GM12878 (cell line): ENCODE measurements at regions not wholly inside any gene's neighbourhood (a gene's known extent, or its start where the extent isn't known, plus 50 kb on each side); places are given as distances from the start of the nearest gene placed in this dataset.

Source experiments
- ATAC-seq: fragments of 200-7000 bp; cut with Tn5 transposase; 3 replicates; pipeline ENCODE4 v1.9.1; 2020; ENCODE audit warnings: mild to moderate bottlenecking, moderate library complexity
- BruUV-seq: library from RNA; stranded (reverse); fragments of 400-500 nt; replicated peaks from 2 replicates; lab custom pipeline; 2021; lab: Mats Ljungman, UMichigan
- CTCF ChIA-PET: fragments of 300-600 bp; sonication (Branson Sonifier 250); formaldehyde crosslinking; extraction: SDS; loops from one replicate; lab custom pipeline; 2021; ENCODE audit warnings: inconsistent platforms; lab: Yijun Ruan, JAX
- POLR2A ChIA-PET: fragments of 350-600 bp; formaldehyde crosslinking; extraction: SDS; loops from one replicate; lab custom pipeline; 2021; ENCODE audit warnings: inconsistent platforms; lab: Charles Lee
- RAD21 ChIA-PET: fragments of 300-600 bp; sonication (Branson Sonifier 250); formaldehyde crosslinking; loops from one replicate; lab custom pipeline; 2023; ENCODE audit warnings: antibody characterized with exemption; ENCODE audit not compliant: unreplicated experiment; lab: Charles Lee
- SMC1A ChIA-PET: fragments of 300-600 bp; sonication (Branson Sonifier 250); formaldehyde crosslinking; loops from one replicate; lab custom pipeline; 2023; ENCODE audit not compliant: unreplicated experiment, uncharacterized antibody; lab: Charles Lee
- DNase-seq: peaks from one replicate; pipeline ENCODE4 v3.0.0-alpha.2; 2011; ENCODE audit warnings: low read depth, low spot score
- FAIRE-seq: peaks from 3 replicates; lab custom pipeline; 2011; peaks lifted over from hg19 to GRCh38; lab: Jason Lieb, UNC
- H2AFZ ChIP-seq: 2 replicates; pipeline ENCODE4 v1.6.0; 2011; ENCODE audit warnings: low read depth, low read length, control low read depth; ENCODE audit not compliant: control insufficient read depth
- H3K27ac ChIP-seq: 2 replicates; pipeline ENCODE4 v1.5.1; 2011; ENCODE audit warnings: control low read depth; ENCODE audit not compliant: control insufficient read depth, insufficient read depth
- H3K27me3 ChIP-seq, 2 experiments: replicated peaks in 1 of 2; 2 replicates each; pipeline versions ENCODE4 v1.6.0 to v1.6.1; 2011; ENCODE audit warnings: low read length in 1 of 2; ENCODE audit not compliant: control insufficient read depth in 2 of 2, insufficient read depth in 2 of 2
- H3K36me3 ChIP-seq, 2 experiments: 2 replicates each; pipeline ENCODE4 v1.5.1; 2011; ENCODE audit warnings: low read length in 1 of 2; ENCODE audit not compliant: control insufficient read depth in 2 of 2, insufficient read depth in 2 of 2
- H3K4me1 ChIP-seq: 2 replicates; pipeline ENCODE4 v1.6.1; 2011; ENCODE audit warnings: mild to moderate bottlenecking, low read length, moderate library complexity, mixed read lengths; ENCODE audit not compliant: control insufficient read depth, insufficient read depth
- H3K4me2 ChIP-seq: 2 replicates; pipeline ENCODE4 v1.6.0; 2011; ENCODE audit warnings: control low read depth; ENCODE audit not compliant: control insufficient read depth, insufficient read depth
- H3K4me3 ChIP-seq: fragments of 200-600 bp; sonication (generic); 2 replicates; pipeline ENCODE4 v1.5.1; 2016
- H3K79me2 ChIP-seq: 2 replicates; pipeline ENCODE4 v1.6.0; 2011; ENCODE audit warnings: low read length; ENCODE audit not compliant: control insufficient read depth, insufficient read depth
- H3K9ac ChIP-seq: 2 replicates; pipeline ENCODE4 v1.8.0; 2011; ENCODE audit warnings: low read length, control low read depth, mixed read lengths; ENCODE audit not compliant: control insufficient read depth, insufficient read depth
- H3K9me3 ChIP-seq: replicated peaks from 3 replicates; pipeline ENCODE4 v1.5.1; 2011; ENCODE audit warnings: mild to moderate bottlenecking, low read length; ENCODE audit not compliant: control insufficient read depth, insufficient read depth
- H4K20me1 ChIP-seq: 2 replicates; pipeline ENCODE4 v1.6.0; 2011; ENCODE audit not compliant: control insufficient read depth, insufficient read depth
- BHLHE40 ChIP-seq, 2 experiments: fragments of 450-650 bp in 1 of 2; IDR thresholded peaks; 2 replicates each; pipeline ENCODE4 v1.6.1; 2011 to 2017; ENCODE audit warnings: low read depth in 2 of 2, borderline replicate concordance in 1 of 2, improper control_type of control experiment in 1 of 2, low read length in 1 of 2, mild to moderate bottlenecking in 1 of 2
- DPF2 ChIP-seq: fragments of 450-650 bp; IDR thresholded peaks from 2 replicates; pipeline ENCODE4 v1.6.1; 2017; ENCODE audit warnings: mild to moderate bottlenecking
- EED ChIP-seq: sonication (generic); IDR thresholded peaks from 2 replicates; pipeline ENCODE4 v1.6.1; 2016; ENCODE audit warnings: antibody characterized with exemption, low read depth
- GABPA ChIP-seq: IDR thresholded peaks from 2 replicates; pipeline ENCODE4 v1.6.1; 2014; ENCODE audit warnings: antibody characterized with exemption, low read depth, mild to moderate bottlenecking, inconsistent platforms
- MEF2B ChIP-seq: fragments of 450-650 bp; IDR thresholded peaks from 2 replicates; pipeline ENCODE4 v1.6.1; 2018; ENCODE audit warnings: mild to moderate bottlenecking, moderate library complexity; ENCODE audit not compliant: partially characterized antibody, poor library complexity, severe bottlenecking
- SMARCA5 ChIP-seq: fragments of 450-650 bp; IDR thresholded peaks from 2 replicates; pipeline ENCODE4 v1.6.1; 2017; ENCODE audit warnings: mild to moderate bottlenecking
- ZNF274 ChIP-seq: IDR thresholded peaks from one replicate; pipeline ENCODE4 v1.8.0; 2011; ENCODE audit not compliant: insufficient read length, insufficient read depth
- ZNF622 ChIP-seq: fragments of 450-650 bp; IDR thresholded peaks from 2 replicates; pipeline ENCODE4 v1.6.1; 2017; ENCODE audit warnings: mild to moderate bottlenecking, inconsistent platforms
- WGBS: methylation state at CpG from one replicate; pipeline ENCODE4 v1.1.6; 2016; ENCODE audit warnings: low lambda C conversion rate; ENCODE audit not compliant: insufficient replicate concordance, insufficient coverage; ENCODE audit errors: missing lambda C conversion rate; 5-methylcytosine and 5-hydroxymethylcytosine counted together
- in situ Hi-C: fragments of 300-500 bp; cut with MboI; formaldehyde crosslinking; loops from 9 replicates; pipeline ENCODE4 v1.14.3; 2018; ENCODE audit warnings: mixed read lengths
- intact Hi-C: fragments of 100-400 bp; cut with micrococcal nuclease; formaldehyde crosslinking; loops from one replicate; pipeline ENCODE4 v1.14.2; 2022; ENCODE audit not compliant: unreplicated experiment
- TF ChIP-seq, protein P1 (sequence below), 3 experiments: IDR thresholded peaks in 2 of 3; conservative IDR thresholded peaks in 1 of 3; 2 replicates each; pipeline ENCODE4 v1.5.1; 2011; ENCODE audit warnings: low read depth in 3 of 3, low read length in 3 of 3, mild to moderate bottlenecking in 3 of 3, control low read depth in 2 of 3, moderate library complexity in 2 of 3, inconsistent platforms in 1 of 3, mixed read lengths in 1 of 3; ENCODE audit not compliant: control insufficient read depth in 2 of 3, insufficient read depth in 1 of 3; ENCODE audit errors: extremely low read depth in 1 of 3

DNA sequence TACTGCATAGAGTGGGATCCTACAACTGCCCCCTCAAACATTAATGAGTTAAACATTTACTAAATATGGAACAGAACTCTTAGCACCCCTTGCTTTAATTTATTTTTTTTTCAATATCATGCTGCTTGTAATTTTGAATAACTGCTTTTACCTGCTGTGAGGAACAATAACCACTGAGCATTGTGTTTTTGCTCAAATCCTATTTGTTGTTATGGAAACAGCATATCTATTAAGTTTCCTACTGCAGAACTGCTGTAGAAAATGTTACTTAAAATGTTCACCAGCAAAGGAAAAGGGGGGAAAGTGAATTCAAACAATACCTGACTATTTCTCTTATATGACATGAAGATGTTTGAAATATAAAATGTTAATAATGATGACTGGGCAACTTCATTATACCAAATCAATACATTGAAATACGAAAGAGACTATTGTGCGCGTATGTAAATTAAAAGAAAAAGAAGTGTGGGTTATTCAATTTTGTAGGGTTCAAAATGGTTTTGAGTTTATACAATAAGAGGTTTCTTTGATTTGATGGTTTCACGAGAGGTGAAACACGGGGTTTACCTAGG lies 1043.8 kb upstream of the NUDT12 start:
- no TSS peak for BruUV-seq
- no peaks in the 10 kb centered on the region for H3K27me3 ChIP-seq
- H3K4me2 ChIP-seq = no peak overlapping the region
- no peaks in the 10 kb centered on the region for H3K79me2 ChIP-seq
- ChIA-PET SMC1A (no interaction called here), RAD21 (no interaction called here), CTCF (no interaction called here), POLR2A (no interaction called here)
- no peak for ATAC-seq
- no peak for DNase-seq
- H3K9me3 ChIP-seq = no peaks in the 10 kb centered on the region
- 41% methylated on average over 5 of the region's 5 CpGs for WGBS
- H2AFZ ChIP-seq = no peak overlapping the region
- H3K9ac ChIP-seq = no peak overlapping the region
- no peak overlapping the region for H3K4me3 ChIP-seq
- TF ChIP-seq SMARCA5 (no peak), BHLHE40 (IDR thresholded peaks at IDR 0.05; ENCODE audit: borderline replicate concordance in 1 of 2, low read depth in 2 of 2, low read length in 1 of 2) (no peak), MEF2B (no peak), ZNF622 (no peak), EED (no peak), GABPA (no peak), DPF2 (no peak), ZNF274 (no peak)
- TF ChIP-seq, protein P1, sequence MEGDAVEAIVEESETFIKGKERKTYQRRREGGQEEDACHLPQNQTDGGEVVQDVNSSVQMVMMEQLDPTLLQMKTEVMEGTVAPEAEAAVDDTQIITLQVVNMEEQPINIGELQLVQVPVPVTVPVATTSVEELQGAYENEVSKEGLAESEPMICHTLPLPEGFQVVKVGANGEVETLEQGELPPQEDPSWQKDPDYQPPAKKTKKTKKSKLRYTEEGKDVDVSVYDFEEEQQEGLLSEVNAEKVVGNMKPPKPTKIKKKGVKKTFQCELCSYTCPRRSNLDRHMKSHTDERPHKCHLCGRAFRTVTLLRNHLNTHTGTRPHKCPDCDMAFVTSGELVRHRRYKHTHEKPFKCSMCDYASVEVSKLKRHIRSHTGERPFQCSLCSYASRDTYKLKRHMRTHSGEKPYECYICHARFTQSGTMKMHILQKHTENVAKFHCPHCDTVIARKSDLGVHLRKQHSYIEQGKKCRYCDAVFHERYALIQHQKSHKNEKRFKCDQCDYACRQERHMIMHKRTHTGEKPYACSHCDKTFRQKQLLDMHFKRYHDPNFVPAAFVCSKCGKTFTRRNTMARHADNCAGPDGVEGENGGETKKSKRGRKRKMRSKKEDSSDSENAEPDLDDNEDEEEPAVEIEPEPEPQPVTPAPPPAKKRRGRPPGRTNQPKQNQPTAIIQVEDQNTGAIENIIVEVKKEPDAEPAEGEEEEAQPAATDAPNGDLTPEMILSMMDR (IDR thresholded peaks at IDR 0.05 in 2 of 3, conservative IDR thresholded peaks at IDR 0.05 in 1 of 3; ENCODE audit: control insufficient read depth in 2 of 3, extremely low read depth in 1 of 3, insufficient read depth in 1 of 3, low read depth in 3 of 3, low read length in 3 of 3) = no peak
- no peaks in the 10 kb centered on the region for H3K4me1 ChIP-seq
- in situ Hi-C loops (no loop called here), intact Hi-C loops (no loop called here)
- H4K20me1 ChIP-seq = no peaks in the 10 kb centered on the region
- no peak for FAIRE-seq
- no peak overlapping the region for H3K27ac ChIP-seq
- no peaks in the 10 kb centered on the region for H3K36me3 ChIP-seq
